GM10266 (cell line): ENCODE measurements at regions not wholly inside any gene's neighbourhood (a gene's known extent, or its start where the extent isn't known, plus 50 kb on each side); places are given as distances from the start of the nearest gene placed in this dataset.

Experiments used
- DNase-seq: peaks from one replicate; pipeline ENCODE4 v3.0.0; 2012; ENCODE audit errors: extremely low spot score
- CTCF ChIP-seq: IDR thresholded peaks from 2 replicates; pipeline ENCODE4 v1.5.1; 2012; ENCODE audit warnings: mild to moderate bottlenecking, low read depth; ENCODE audit not compliant: control insufficient read depth, insufficient read depth; ENCODE audit errors: missing control alignments

GRCh38 chr12:98037401-98038140 lies 477.8 kb upstream of the TMPO start:
- no peak for TF ChIP-seq CTCF
- DNase-seq, result no peak

GRCh38 chr12:98042668-98043067 lies 472.7 kb upstream of the TMPO start:
- no peak for TF ChIP-seq CTCF
- no peak for DNase-seq

GRCh38 chr12:98045395-98045794 lies 470.0 kb upstream of the TMPO start:
- no peak for DNase-seq
- TF ChIP-seq CTCF, result no peak

GRCh38 chr12:98048326-98048725 lies 467.1 kb upstream of the TMPO start:
- TF ChIP-seq CTCF, result no peak
- no peak for DNase-seq

- no peak for DNase-seq
- TF ChIP-seq CTCF, result no peak
Measured at GRCh38 chr12:98053202-98053601, 462.2 kb upstream of the TMPO start.

GRCh38 chr12:98057701-98058100 lies 457.7 kb upstream of the TMPO start:
- no peak for TF ChIP-seq CTCF
- DNase-seq, result no peak

- DNase-seq, result no peak
- TF ChIP-seq CTCF, result no peak
Measured at GRCh38 chr12:98058213-98058612, 457.2 kb upstream of the TMPO start.
